IPS DF 6.9 (cell line): ENCODE measurements at regions not wholly inside any gene's neighbourhood (a gene's known extent, or its start where the extent isn't known, plus 50 kb on each side); places are given as distances from the start of the nearest gene placed in this dataset.

Experiments used
- DNase-seq: peaks from one replicate; pipeline ENCODE4 v3.0.0-alpha.2; 2013; ENCODE audit warnings: low read depth, low spot score
- H3K27ac ChIP-seq: one replicate; pipeline ENCODE4 v1.5.1; 2013; ENCODE audit warnings: low read length, control low read depth
- H3K27me3 ChIP-seq: 2 replicates; pipeline ENCODE4 v1.6.1; 2013; ENCODE audit warnings: mild to moderate bottlenecking, low read length; ENCODE audit not compliant: control insufficient read depth, insufficient read depth
- H3K36me3 ChIP-seq: 2 replicates; pipeline ENCODE4 v1.6.1; 2013; ENCODE audit warnings: low read length; ENCODE audit not compliant: control insufficient read depth, insufficient read depth
- H3K4me1 ChIP-seq: 2 replicates; pipeline ENCODE4 v1.6.1; 2013; ENCODE audit warnings: low read length; ENCODE audit not compliant: control insufficient read depth, insufficient read depth
- H3K4me3 ChIP-seq: 2 replicates; pipeline ENCODE4 v1.5.1; 2013; ENCODE audit warnings: mild to moderate bottlenecking, low read length
- H3K9me3 ChIP-seq: 2 replicates; pipeline ENCODE4 v1.6.1; 2013; ENCODE audit warnings: low read length, inconsistent platforms; ENCODE audit not compliant: control insufficient read depth, insufficient read depth
- WGBS: extraction: QIAGEN DNeasy Blood & Tissue Kit; methylation state at CpG from one replicate; pipeline ENCODE4 v1.1.7; 2013; ENCODE audit warnings: mixed read lengths, missing lambda C conversion rate; ENCODE audit not compliant: insufficient read length, insufficient coverage; 5-methylcytosine and 5-hydroxymethylcytosine counted together

DNA sequence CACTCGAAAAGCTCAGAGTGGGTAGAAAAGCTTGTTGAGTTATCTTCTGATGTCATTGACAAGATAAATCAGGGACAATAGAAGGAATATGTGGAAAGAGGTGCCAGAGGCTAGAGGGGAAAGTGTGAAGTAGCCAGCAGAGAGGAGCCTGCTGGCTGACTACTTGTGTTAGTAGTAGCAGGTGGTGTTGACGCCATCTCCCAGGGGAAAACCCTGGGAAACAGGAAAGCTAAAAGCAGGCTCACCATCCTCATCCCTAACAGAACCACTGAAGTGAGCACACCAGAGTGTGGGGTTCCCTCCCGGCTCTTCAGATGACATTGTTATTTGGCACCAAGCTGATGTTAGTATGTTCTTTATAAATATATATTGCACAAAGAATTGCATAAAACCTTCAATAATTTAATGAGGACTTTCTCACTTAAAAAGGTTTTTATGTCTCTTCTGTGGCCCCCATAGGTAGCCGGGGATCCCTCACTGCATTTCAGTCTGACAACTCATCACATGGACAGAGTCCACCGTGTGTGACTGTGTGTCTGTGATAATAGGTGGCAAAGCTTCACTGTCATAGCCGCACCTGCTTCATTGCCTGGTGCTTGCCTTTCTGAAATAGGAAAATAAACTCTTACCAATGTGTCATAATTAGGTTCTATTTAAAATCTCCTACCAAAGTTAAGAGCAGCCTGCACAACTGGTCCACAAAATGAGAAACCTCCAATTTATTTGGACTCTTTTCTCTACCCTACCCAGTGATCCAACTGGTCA, 63.2 kb upstream of the TOP3B start:
- no CpG with 5 or more reads among the region's 6 CpGs for WGBS
- no peaks in the 10 kb centered on the region for H3K9me3 ChIP-seq
- no peak overlapping the region for H3K27ac ChIP-seq
- H3K4me1 ChIP-seq: no peaks in the 10 kb centered on the region
- no peak overlapping the region for H3K4me3 ChIP-seq
- no peak for DNase-seq
- peaks cover 32% of the 10 kb centered on the region for H3K27me3 ChIP-seq
- H3K36me3 ChIP-seq: no peaks in the 10 kb centered on the region

DNA sequence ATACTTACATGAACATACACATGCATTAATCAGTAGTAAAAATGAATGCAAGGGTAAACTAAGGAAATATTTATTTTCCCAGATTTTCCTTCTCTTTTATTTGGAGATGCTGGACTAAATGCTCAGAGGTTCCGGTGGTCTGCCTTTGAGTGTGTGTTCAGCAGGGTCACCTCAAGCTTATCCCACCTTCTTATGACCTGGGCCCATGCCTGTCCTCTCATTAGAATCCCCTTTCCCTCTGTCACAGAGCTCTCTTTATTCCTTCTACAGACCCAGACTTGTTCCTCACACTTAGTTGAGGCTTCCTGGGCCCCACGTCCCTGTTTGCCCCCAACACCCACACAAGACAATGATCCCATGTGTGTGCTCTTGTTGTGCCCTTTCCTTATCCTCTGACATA, 61.6 kb upstream of the TOP3B start:
- no CpG with 5 or more reads among the region's 2 CpGs for WGBS
- DNase-seq: no peak
- Histone ChIP-seq H3K27ac (no peak overlapping the region), H3K9me3 (no peaks in the 10 kb centered on the region), H3K4me3 (no peak overlapping the region), H3K4me1 (no peaks in the 10 kb centered on the region), H3K27me3 (peaks cover 45% of the 10 kb centered on the region), H3K36me3 (no peaks in the 10 kb centered on the region)

DNA sequence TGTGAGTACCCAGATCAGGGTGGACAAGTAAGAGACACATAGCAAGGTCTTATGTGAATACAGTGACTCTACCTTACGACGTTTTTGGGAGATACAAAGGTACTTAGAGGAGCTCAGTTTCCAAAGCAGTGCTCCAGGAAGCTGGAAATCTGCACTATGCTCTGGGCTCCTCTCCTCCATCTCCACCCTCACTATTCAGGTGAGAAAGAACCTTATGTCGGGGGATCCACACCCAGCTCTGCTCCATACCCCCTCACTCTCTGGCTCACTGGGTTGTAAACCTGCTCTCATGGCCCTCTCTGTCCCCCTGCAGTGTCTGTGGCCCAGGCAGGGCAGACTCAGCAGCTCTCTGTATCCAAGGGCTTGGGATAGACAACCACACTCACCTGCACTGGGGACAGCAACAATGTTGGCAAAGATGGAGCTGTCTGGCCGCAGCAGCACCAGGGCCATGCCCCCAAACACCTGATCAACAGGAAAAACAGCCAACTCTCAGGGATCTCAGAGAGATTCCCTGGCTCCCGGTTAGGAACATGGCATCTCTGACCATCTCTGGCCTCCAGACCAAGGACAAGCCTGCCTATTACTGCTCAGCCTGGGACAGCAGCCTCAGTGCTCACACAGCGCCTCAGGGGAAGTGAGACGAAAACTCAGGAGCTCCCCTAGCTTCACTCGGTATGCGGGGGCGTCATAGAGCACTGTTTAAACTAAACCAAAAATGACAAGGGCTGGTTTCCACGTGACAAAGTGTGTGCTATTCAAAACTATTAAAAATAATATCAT, 60.9 kb upstream of the TOP3B start:
- WGBS: no CpG with 5 or more reads among the region's 11 CpGs
- H3K9me3 ChIP-seq: no peaks in the 10 kb centered on the region

DNA sequence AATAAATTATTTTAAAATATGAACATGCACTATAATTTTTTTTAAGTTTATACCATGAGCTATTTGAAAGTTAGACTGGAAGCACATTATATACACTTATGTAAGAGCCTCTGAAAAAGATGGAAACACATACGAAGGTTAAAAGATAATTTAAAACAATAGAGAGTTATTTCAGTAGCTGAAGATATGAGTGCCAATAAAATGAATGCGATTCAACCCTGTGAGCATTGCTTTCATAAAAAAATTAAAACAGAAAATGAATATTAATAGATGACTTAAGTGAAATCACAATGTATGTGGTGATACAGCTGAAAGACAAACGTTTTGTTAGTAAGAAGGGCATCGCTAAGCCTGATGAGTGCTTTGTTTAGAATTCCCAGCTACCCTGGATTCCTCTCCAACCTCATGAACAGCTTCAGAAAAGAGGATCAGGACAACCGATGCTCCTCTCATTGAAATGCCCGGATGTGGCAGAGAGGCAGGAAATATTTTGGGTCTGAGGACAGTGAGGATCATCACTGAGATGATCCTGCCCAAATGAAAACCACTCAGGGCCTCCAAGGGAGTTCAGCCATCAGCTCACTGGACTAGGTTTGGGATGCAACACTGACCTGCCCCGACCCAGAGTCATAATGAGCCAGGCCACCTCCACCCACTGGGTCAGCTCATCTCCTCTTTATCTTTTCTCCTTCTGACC, 60.2 kb upstream of the TOP3B start:
- no peak overlapping the region for H3K4me3 ChIP-seq

More for the DNA sequence above, 60.9 kb upstream of the TOP3B start:
- no peaks in the 10 kb centered on the region for H3K36me3 ChIP-seq
- no peak overlapping the region for H3K4me3 ChIP-seq
- no peaks in the 10 kb centered on the region for H3K4me1 ChIP-seq
- H3K27me3 ChIP-seq: peaks cover 49% of the 10 kb centered on the region
- DNase-seq: no peak
- H3K27ac ChIP-seq: no peak overlapping the region

DNA sequence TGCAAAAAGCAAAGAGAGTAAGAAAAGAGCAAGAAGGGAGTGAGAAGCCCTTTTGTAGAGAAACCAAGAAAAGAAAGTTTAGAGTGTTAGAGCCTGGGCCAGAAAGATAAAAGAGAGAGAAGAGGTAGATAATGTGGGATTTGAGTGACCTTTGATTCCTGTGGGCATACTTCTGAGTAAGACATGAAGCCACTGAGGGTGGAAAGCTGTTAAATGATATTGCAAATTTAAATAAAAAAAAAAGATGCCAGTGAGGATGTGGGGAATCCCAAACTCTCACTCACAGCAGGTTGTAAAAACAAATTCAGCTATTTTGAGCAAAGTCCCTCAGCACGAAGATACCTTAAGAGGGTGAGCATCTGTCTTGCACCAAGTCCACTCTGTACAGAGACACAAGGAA, 59.4 kb upstream of the TOP3B start:
- Histone ChIP-seq H3K4me1 (no peaks in the 10 kb centered on the region), H3K36me3 (no peaks in the 10 kb centered on the region), H3K9me3 (no peaks in the 10 kb centered on the region), H3K4me3 (no peak overlapping the region), H3K27ac (no peak overlapping the region), H3K27me3 (peaks cover 50% of the 10 kb centered on the region)
- DNase-seq: no peak
- no CpG with 5 or more reads among the region's 1 CpG for WGBS

More for the DNA sequence above, 60.2 kb upstream of the TOP3B start:
- H3K4me1 ChIP-seq: no peaks in the 10 kb centered on the region
- DNase-seq: no peak
- WGBS: no CpG with 5 or more reads among the region's 7 CpGs
- H3K9me3 ChIP-seq: no peaks in the 10 kb centered on the region
- H3K27me3 ChIP-seq: peaks cover 52% of the 10 kb centered on the region
- no peak overlapping the region for H3K27ac ChIP-seq
- no peaks in the 10 kb centered on the region for H3K36me3 ChIP-seq

DNA sequence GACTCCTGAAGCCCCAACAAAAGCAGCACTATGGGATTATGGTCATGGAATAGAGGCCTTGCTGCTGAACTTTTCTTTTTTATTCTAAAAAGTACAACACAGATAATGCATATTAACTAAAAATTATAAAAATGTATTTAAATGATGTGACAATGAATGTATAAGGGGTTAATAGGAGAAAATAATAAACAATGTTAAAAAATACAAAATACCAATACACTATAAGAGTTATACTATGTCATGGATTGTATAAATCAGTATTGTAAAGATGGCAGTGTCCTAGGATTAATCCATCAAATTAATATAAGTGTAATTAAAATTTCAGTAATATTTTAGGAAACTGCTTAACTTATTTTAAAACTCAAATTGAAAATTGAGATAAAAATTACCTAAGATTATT, 58.3 kb upstream of the TOP3B start:
- Histone ChIP-seq H3K4me3 (no peak overlapping the region), H3K27me3 (peaks cover 55% of the 10 kb centered on the region)

DNA sequence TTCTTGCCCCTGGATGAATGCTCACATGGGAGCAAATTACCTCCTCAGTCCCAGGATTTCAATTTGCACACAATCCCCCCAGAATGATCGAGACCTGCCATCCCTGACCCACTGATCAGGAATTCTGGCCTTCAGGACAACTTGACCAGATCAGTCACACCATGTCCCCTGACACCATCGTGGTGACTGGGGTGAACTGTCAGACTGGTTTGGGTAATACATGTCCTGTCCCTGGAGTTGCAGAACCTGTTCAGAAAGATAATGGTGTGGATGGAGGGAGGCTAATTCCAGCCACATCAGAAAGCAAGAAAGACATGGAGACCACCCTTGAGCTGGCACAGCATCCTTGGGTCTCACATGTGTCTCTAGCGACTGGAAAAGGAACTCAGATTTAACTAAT, 57.9 kb upstream of the TOP3B start:
- no peaks in the 10 kb centered on the region for H3K4me1 ChIP-seq

More for the DNA sequence above, 58.3 kb upstream of the TOP3B start:
- H3K27ac ChIP-seq: no peak overlapping the region
- H3K36me3 ChIP-seq: no peaks in the 10 kb centered on the region
- no peaks in the 10 kb centered on the region for H3K9me3 ChIP-seq
- no peak for DNase-seq
- H3K4me1 ChIP-seq: no peaks in the 10 kb centered on the region

DNA sequence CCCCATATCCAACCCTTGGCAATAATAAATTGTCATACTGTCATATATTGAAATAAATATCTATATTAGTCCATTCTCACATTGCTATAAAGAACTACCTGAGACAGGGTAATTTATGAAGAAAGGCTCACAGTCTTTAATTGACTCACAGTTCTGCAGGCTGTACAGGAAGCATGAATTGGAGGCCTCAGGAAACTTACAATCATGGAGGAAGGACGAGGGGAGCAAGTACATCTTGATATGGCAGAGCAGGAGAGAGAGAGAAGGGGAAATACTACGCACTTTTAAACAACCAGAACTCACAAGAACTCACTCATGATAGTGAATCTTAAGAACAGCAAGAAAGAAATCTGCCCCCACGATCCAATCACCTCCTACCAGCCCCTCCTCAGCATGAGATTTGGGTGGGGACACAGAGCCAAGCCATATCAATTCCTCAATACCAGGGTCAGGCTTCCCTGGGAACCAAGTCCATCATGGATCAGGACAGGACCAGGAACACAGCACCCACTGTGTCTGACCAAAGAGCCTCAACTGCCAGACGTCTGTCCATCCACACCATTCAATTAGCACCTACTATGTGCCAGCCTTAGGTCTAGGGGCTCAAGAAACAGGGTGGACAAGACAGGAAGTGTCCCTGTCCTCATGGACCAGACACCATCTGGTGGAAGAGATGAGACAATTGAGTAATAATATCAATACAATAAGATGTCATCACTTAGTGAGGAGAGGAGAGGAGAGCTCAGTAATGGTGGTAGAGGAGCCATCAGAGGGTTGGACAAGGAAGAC, 56.9 kb upstream of the TOP3B start:
- no peaks in the 10 kb centered on the region for H3K4me1 ChIP-seq
- H3K4me3 ChIP-seq: no peak overlapping the region
- peaks cover 57% of the 10 kb centered on the region for H3K27me3 ChIP-seq
- H3K36me3 ChIP-seq: no peaks in the 10 kb centered on the region
- H3K27ac ChIP-seq: no peak overlapping the region
- DNase-seq: no peak
- no CpG with 5 or more reads among the region's 4 CpGs for WGBS
- no peaks in the 10 kb centered on the region for H3K9me3 ChIP-seq

More for the DNA sequence above, 57.9 kb upstream of the TOP3B start:
- H3K9me3 ChIP-seq: no peaks in the 10 kb centered on the region
- H3K27ac ChIP-seq: no peak overlapping the region
- H3K4me3 ChIP-seq: no peak overlapping the region
- WGBS: no CpG with 5 or more reads among the region's 3 CpGs
- peaks cover 55% of the 10 kb centered on the region for H3K27me3 ChIP-seq
- no peaks in the 10 kb centered on the region for H3K36me3 ChIP-seq
- no peak for DNase-seq

DNA sequence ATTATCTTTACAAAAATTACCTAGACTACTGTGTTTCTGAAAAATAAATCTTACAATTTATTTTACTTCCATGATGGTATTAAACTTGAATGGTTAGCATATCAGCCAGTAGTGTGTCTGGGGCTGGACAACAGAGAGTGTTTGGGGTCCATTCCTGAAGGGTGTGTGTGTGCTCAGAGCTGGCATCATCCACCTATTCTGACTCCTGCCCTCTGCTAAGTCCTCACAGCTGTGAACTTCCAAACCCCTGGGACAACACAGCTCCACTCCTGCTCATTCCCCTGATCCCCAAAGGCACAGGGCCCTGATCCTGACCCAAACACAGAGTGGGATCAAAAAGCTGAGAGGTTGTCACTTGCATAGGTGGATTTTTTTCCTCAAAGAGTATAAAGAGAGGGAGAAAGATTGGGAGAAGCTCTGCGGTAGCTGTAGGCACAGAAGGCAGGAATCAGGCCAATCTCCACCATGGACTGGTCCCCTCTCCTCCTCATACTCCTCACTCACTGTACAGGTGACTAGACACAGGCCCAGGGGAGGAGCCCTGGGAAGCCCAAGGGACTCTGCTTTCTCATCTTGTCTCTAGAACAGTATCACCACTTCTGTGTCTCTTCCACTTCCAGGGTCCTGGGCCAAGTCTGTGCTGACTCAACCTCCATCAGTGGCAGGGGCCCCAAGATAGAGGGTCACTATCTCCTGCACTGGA, 55.7 kb upstream of the TOP3B start:
- Histone ChIP-seq H3K27me3 (peaks cover 61% of the 10 kb centered on the region), H3K27ac (no peak overlapping the region), H3K9me3 (no peaks in the 10 kb centered on the region), H3K4me3 (no peak overlapping the region), H3K36me3 (no peaks in the 10 kb centered on the region), H3K4me1 (no peaks in the 10 kb centered on the region)
- no peak for DNase-seq
- WGBS: no CpG with 5 or more reads among the region's 1 CpG
